HCT116 (cell line): ENCODE measurements at regions not wholly inside any gene's neighbourhood (a gene's known extent, or its start where the extent isn't known, plus 50 kb on each side); places are given as distances from the start of the nearest gene placed in this dataset.

Source experiments
- ATAC-seq: fragments of 200-7000 bp; cut with Tn5 transposase; 2 replicates; pipeline ENCODE4 v1.9.1; 2020; ENCODE audit warnings: mild to moderate bottlenecking, moderate library complexity
- BruUV-seq: library from RNA; stranded (reverse); fragments of 400-500 nt; replicated peaks from 2 replicates; lab custom pipeline; 2021; lab: Mats Ljungman, UMichigan
- CTCF ChIA-PET: fragments of 300-600 bp; sonication (Branson Sonifier 250); formaldehyde crosslinking; loops from one replicate; lab custom pipeline; 2021; ENCODE audit warnings: antibody characterized with exemption; lab: Charles Lee
- POLR2A ChIA-PET: fragments of 300-600, 350-600 bp; sonication (Branson Sonifier 250); formaldehyde crosslinking; loops from one replicate; lab custom pipeline; 2021; ENCODE audit warnings: antibody characterized with exemption; lab: Charles Lee
- RAD21 ChIA-PET, 2 experiments: fragments of 300-600 bp; sonication (Branson Sonifier 250); formaldehyde crosslinking; loops; one replicate each; lab custom pipeline; 2023; ENCODE audit warnings: low total read pairs in 2 of 2; ENCODE audit not compliant: uncharacterized antibody in 2 of 2, unreplicated experiment in 2 of 2, low non-redundant PET in 1 of 2; lab: Charles Lee
- DNase-seq: peaks from one replicate; pipeline ENCODE4 v3.0.0-alpha.2; 2010; ENCODE audit warnings: low read depth, low spot score
- H2AFZ ChIP-seq: fragments of 200-600 bp; shearing (Covaris generic), sonication (generic); 2 replicates; pipeline ENCODE4 v1.6.1; 2017; ENCODE audit warnings: low read depth, mixed run types, mixed read lengths, antibody characterized with exemption, low read length; ENCODE audit not compliant: poor library complexity, severe bottlenecking
- H3K27ac ChIP-seq: 2 replicates; pipeline ENCODE4 v1.5.1; 2012; ENCODE audit warnings: low read depth, low read length
- H3K27me3 ChIP-seq: fragments of 200-600 bp; sonication (generic); 2 replicates; pipeline ENCODE4 v1.6.1; 2016; ENCODE audit warnings: mixed run types, low read length, mixed read lengths; ENCODE audit not compliant: insufficient read depth
- H3K36me3 ChIP-seq, 2 experiments: fragments of 200-500 bp in 1 of 2; fragments of 200-600 bp in 1 of 2; sonication (Bioruptor generic) in 1 of 2; sonication (generic) in 1 of 2; 2 replicates each; pipeline versions ENCODE4 v1.5.1 to v1.6.1; 2014 to 2016; ENCODE audit warnings: low read length in 2 of 2, inconsistent platforms in 1 of 2, mixed read lengths in 1 of 2, mixed run types in 1 of 2; ENCODE audit not compliant: insufficient read depth in 2 of 2, control insufficient read depth in 1 of 2
- H3K4me1 ChIP-seq, 2 experiments: fragments of 200-600 bp in 1 of 2; sonication (generic) in 1 of 2; 2 replicates each; pipeline versions ENCODE4 v1.5.1 to v1.6.1; 2012 to 2017; ENCODE audit warnings: low read length in 2 of 2, inconsistent platforms in 1 of 2, mild to moderate bottlenecking in 1 of 2, mixed read lengths in 1 of 2, mixed run types in 1 of 2, moderate library complexity in 1 of 2; ENCODE audit not compliant: insufficient read depth in 2 of 2, control insufficient read depth in 1 of 2
- H3K4me2 ChIP-seq: fragments of 200-600 bp; sonication (generic); 2 replicates; pipeline ENCODE4 v1.6.1; 2017; ENCODE audit warnings: mixed run types, low read length, mixed read lengths
- H3K4me3 ChIP-seq, 2 experiments: fragments of 200-600 bp in 1 of 2; sonication (generic) in 1 of 2; replicated peaks in 1 of 2; 2 replicates each; pipeline ENCODE4 v1.5.1; 2011 to 2016; ENCODE audit warnings: low read length in 2 of 2, control low read depth in 1 of 2, low read depth in 1 of 2, mild to moderate bottlenecking in 1 of 2, mixed read lengths in 1 of 2, mixed run types in 1 of 2
- H3K79me2 ChIP-seq: fragments of 200-600 bp; sonication (generic); 2 replicates; pipeline ENCODE4 v1.6.1; 2017; ENCODE audit warnings: mild to moderate bottlenecking, mixed run types, low read length, moderate library complexity, mixed read lengths; ENCODE audit not compliant: insufficient read depth
- H3K9ac ChIP-seq: fragments of 200-600 bp; sonication (generic); 2 replicates; pipeline ENCODE4 v1.6.1; 2016; ENCODE audit warnings: low read length, mixed read lengths
- H3K9me2 ChIP-seq: fragments of 200-600 bp; sonication (generic), shearing (Covaris generic); 2 replicates; pipeline ENCODE4 v1.6.1; 2017; ENCODE audit warnings: mixed run types, mild to moderate bottlenecking, moderate library complexity; ENCODE audit not compliant: insufficient read depth
- H3K9me3 ChIP-seq, 2 experiments: fragments of 200-500 bp in 1 of 2; fragments of 200-600 bp in 1 of 2; sonication (Bioruptor generic) in 1 of 2; sonication (generic) in 1 of 2; 2 replicates each; pipeline ENCODE4 v1.6.1; 2014 to 2017; ENCODE audit warnings: low read length in 2 of 2, mixed read lengths in 2 of 2, inconsistent platforms in 1 of 2, low read depth in 1 of 2, mild to moderate bottlenecking in 1 of 2, mixed run types in 1 of 2, moderate library complexity in 1 of 2; ENCODE audit not compliant: control insufficient read depth in 1 of 2, insufficient read depth in 1 of 2
- H4K20me1 ChIP-seq: fragments of 200-600 bp; sonication (generic), shearing (Covaris generic); 2 replicates; pipeline ENCODE4 v1.6.1; 2017; ENCODE audit warnings: mixed run types, mild to moderate bottlenecking, moderate library complexity; ENCODE audit not compliant: insufficient read depth
- EZH2 ChIP-seq: fragments of 200-600 bp; sonication (generic); IDR thresholded peaks from 2 replicates; pipeline ENCODE4 v1.6.1; 2017; ENCODE audit warnings: antibody characterized with exemption, mixed run types
- EZH2phosphoT487 ChIP-seq: fragments of 200-600 bp; IDR thresholded peaks from 2 replicates; pipeline ENCODE4 v1.6.1; 2018; ENCODE audit warnings: antibody characterized with exemption, borderline replicate concordance
- SIN3A ChIP-seq: IDR thresholded peaks from 2 replicates; pipeline ENCODE4 v1.6.1; 2012; ENCODE audit warnings: low read depth
- SP1 ChIP-seq: IDR thresholded peaks from 2 replicates; pipeline ENCODE4 v1.6.1; 2012; ENCODE audit warnings: low read depth
- SRF ChIP-seq: IDR thresholded peaks from 2 replicates; pipeline ENCODE4 v1.6.1; 2012; ENCODE audit warnings: low read depth
- TCF7L2 ChIP-seq: IDR thresholded peaks from 2 replicates; pipeline ENCODE4 v1.7.0; 2011; ENCODE audit warnings: borderline replicate concordance, inconsistent platforms; ENCODE audit not compliant: insufficient read depth, insufficient read length; ENCODE audit errors: extremely low read depth
- intact Hi-C: fragments of 100-400 bp; cut with micrococcal nuclease; formaldehyde crosslinking; loops from 2 replicates; pipeline ENCODE4 v1.10.0; 2022
- TF ChIP-seq, protein P1 (sequence below): IDR thresholded peaks from 2 replicates; pipeline ENCODE4 v1.6.1; 2012; ENCODE audit warnings: low read depth
- TF ChIP-seq, protein P2 (sequence below): IDR thresholded peaks from 2 replicates; pipeline ENCODE4 v1.6.1; 2012

DNA sequence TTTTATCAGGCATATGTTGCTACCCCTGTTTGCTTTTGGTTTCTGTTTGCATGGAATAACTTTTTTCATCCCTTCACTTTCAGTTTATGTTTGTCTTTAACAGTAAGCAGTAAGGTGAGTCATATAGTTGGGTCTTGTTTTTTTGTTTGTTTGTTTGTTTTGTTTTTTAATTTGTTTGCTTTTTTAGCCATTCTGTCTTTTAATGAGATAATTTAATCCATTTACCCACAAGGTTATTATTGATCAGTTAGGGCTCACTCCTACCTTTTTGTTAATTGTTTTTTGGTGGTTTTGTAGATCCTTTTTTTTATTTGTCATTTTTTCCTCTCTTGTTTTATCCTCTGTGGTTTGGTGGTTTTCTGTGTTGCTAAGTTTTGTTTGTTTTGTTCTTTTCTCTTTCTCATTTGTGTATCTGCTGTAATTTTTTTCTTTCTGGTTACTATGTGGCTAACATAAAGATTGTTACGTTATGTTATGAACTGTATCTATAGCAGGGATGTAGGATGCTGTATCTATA lies 379.5 kb upstream of the MAD2L1 start:
- no peaks in the 10 kb centered on the region for H4K20me1 ChIP-seq
- DNase-seq: no peak
- POLR2A ChIA-PET: no interaction called here
- no peaks in the 10 kb centered on the region for H3K36me3 ChIP-seq
- no peak overlapping the region for H3K9ac ChIP-seq
- ATAC-seq: no peak
- no TSS peak for BruUV-seq
- TF ChIP-seq, protein P1, sequence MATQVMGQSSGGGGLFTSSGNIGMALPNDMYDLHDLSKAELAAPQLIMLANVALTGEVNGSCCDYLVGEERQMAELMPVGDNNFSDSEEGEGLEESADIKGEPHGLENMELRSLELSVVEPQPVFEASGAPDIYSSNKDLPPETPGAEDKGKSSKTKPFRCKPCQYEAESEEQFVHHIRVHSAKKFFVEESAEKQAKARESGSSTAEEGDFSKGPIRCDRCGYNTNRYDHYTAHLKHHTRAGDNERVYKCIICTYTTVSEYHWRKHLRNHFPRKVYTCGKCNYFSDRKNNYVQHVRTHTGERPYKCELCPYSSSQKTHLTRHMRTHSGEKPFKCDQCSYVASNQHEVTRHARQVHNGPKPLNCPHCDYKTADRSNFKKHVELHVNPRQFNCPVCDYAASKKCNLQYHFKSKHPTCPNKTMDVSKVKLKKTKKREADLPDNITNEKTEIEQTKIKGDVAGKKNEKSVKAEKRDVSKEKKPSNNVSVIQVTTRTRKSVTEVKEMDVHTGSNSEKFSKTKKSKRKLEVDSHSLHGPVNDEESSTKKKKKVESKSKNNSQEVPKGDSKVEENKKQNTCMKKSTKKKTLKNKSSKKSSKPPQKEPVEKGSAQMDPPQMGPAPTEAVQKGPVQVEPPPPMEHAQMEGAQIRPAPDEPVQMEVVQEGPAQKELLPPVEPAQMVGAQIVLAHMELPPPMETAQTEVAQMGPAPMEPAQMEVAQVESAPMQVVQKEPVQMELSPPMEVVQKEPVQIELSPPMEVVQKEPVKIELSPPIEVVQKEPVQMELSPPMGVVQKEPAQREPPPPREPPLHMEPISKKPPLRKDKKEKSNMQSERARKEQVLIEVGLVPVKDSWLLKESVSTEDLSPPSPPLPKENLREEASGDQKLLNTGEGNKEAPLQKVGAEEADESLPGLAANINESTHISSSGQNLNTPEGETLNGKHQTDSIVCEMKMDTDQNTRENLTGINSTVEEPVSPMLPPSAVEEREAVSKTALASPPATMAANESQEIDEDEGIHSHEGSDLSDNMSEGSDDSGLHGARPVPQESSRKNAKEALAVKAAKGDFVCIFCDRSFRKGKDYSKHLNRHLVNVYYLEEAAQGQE: no peak
- TF ChIP-seq TCF7L2: no peak
- TF ChIP-seq SRF: no peak
- no peak for TF ChIP-seq EZH2phosphoT487
- TF ChIP-seq SIN3A: no peak
- no peak for TF ChIP-seq EZH2
- TF ChIP-seq, protein P2, sequence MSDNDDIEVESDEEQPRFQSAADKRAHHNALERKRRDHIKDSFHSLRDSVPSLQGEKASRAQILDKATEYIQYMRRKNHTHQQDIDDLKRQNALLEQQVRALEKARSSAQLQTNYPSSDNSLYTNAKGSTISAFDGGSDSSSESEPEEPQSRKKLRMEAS: no peak
- TF ChIP-seq SP1: no peak
- H3K27ac ChIP-seq: no peak overlapping the region
- no peak overlapping the region for H2AFZ ChIP-seq
- H3K9me2 ChIP-seq: no peaks in the 10 kb centered on the region
- CTCF ChIA-PET: no interaction called here
- intact Hi-C loops: no loop called here
- no peaks in the 10 kb centered on the region for H3K79me2 ChIP-seq
- no peak overlapping the region for H3K4me3 ChIP-seq
- H3K4me2 ChIP-seq: no peak overlapping the region
- no peaks in the 10 kb centered on the region for H3K9me3 ChIP-seq
- H3K27me3 ChIP-seq: no peaks in the 10 kb centered on the region
- no peaks in the 10 kb centered on the region for H3K4me1 ChIP-seq
- RAD21 ChIA-PET: no interaction called here
